LNCAP (cell line): ENCODE measurements at regions not wholly inside any gene's neighbourhood (a gene's known extent, or its start where the extent isn't known, plus 50 kb on each side); places are given as distances from the start of the nearest gene placed in this dataset.

Source experiments
- CTCF ChIP-seq: fragments of 450-650 bp; IDR thresholded peaks from 2 replicates; pipeline ENCODE4 v1.5.1; 2017; ENCODE audit warnings: mild to moderate bottlenecking

DNA sequence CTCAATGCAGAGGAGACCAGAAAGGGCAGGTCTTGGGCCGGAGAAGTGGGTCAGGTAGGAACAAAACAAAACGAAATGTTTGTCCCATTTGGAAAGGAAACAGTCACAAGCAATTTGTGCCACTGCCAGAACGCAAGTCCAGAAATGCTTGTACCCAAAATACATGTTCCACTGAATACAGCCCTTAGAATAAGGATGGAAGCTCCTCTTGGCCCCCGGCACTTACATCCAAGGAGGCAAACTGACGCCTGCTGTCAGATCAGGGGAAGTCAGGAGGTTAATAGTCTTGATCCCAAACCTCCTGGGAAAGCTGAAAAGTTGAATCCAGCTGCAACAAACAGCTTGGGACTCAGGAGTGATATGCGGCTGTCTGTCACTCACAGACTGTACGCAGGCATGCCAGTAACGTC, 75.9 kb upstream of the GALNT2 start:
- TF ChIP-seq CTCF, result no peak

- TF ChIP-seq CTCF, result no peak
Measured at GRCh38 chr1:229991724-229992333, 75.2 kb upstream of the GALNT2 start.

DNA sequence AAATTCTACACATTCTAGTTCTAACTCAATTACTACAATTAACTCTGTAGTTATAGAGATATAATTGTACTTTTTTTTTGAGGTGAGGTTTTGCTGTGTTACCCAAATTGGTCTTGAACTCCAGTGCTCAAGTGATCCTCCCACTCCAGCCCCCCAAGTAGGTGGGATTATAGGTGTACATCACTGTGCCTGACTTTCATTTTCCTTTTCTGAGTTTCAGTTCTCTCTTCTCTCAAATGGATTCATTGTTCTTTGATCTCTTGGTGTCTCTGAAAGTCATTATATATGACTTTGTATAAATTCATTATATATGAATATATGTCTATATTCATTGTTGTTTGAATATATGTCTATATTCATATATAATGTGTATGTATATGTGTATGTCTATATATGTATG, 74.0 kb upstream of the GALNT2 start:
- no peak for TF ChIP-seq CTCF

DNA sequence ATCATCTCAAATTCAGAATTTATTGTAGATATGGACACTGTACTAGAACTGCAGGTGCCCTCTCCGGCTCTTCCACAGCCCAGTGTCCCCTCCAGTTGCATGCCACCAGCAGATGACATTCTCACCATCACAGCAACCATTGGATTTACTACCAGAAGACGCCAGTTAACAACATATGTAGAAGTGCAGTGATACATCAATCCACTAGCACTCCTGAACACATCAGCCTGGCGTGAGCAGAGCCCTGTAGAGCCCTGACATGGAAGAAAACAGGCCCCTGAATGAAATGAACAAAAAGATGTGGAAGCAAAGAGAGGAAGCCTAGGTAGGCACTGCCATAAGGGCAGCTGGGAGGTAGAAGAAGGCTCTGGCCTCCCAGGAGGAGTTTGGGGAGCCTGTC, 73.1 kb upstream of the GALNT2 start:
- no peak for TF ChIP-seq CTCF

DNA sequence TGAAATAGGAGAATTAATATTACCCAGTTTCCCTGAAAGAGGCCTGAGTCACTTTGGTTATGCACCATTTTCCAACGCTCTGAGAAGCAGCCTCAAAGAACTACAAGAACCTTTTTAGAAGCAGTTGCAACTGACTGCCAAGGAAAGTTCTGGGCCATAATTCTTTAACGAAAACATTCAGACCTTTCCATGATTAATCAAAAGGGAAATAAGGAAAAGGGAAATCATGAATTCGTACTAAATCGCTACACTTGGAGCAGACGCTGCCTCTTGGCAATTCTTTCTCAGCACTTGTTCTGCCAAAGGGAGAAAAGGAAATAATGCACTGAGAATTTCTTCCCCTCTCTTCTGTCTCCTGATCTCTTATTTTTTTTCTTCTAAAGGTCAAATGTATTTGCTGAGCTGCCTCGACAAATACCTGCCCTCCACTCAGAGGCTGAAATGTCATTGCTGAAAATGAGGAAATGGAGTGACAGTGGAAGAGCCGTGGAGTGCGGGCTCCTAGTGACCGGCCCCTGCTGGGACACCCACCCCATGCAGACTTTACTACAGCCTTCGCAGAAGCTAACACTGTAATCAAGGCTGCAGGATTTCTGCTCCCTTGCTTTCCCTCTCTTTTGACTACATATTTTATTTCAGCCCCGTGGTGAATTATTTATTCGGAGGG, 67.9 kb upstream of the GALNT2 start:
- no peak for TF ChIP-seq CTCF

GRCh38 chr1:230000493-230001184, 66.4 kb upstream of the GALNT2 start:
- no peak for TF ChIP-seq CTCF

- TF ChIP-seq CTCF, result no peak
Measured at GRCh38 chr1:230002164-230002803, 64.8 kb upstream of the GALNT2 start.
